ENCODE measurements at regions not wholly inside any gene's neighbourhood (a gene's known extent, or its start where the extent isn't known, plus 50 kb on each side); places are given as distances from the start of the nearest gene placed in this dataset.

- no peak for TF ChIP-seq BHLHE40 (IDR thresholded peaks at IDR 0.05; ENCODE audit: low read depth, low read length)
These were observed 284.4 kb upstream of the CDH4 start (continued) for GRCh38 chr20:60967431-60968316.

GRCh38 chr20:60968853-60969720, 283.0 kb upstream of the CDH4 start:
- POLR2A ChIA-PET (ENCODE audit: unreplicated experiment) = no interaction called here
- 77% methylated on average over 2 of the region's 7 CpGs; no CpG with 5 or more reads in 1 of the 2 experiments for WGBS, 2 experiments (ENCODE audit: extremely low coverage in 2 of 2, insufficient read length in 1 of 2)

More at GRCh38 chr20:60968853-60969720, 283.0 kb upstream of the CDH4 start:
- H3K9me1 ChIP-seq (ENCODE audit: insufficient read depth, low read length) = no peaks in the 10 kb centered on the region
- no peak overlapping the region for H2BK120ac ChIP-seq (ENCODE audit: low read depth, low read length)
- CTCF ChIA-PET = no interaction called here
- no peak overlapping the region for H3K27ac ChIP-seq (ENCODE audit: insufficient read depth, low read length)
- H3K4me1 ChIP-seq (ENCODE audit: control insufficient read depth, insufficient read depth, low read length) = no peaks in the 10 kb centered on the region
- H4K5ac ChIP-seq (ENCODE audit: low read depth, low read length) = no peak overlapping the region
- no peaks in the 10 kb centered on the region for H3K36me3 ChIP-seq (ENCODE audit: control insufficient read depth, insufficient read depth, low read length)
- no peak overlapping the region for H4K8ac ChIP-seq (ENCODE audit: low read depth in 2 of 2, low read length in 2 of 2)
- H4K91ac ChIP-seq (ENCODE audit: insufficient read depth, low read depth, low read length) = no peak overlapping the region
- H3K27me3 ChIP-seq (ENCODE audit: control insufficient read depth, insufficient read depth, low read length) = no peaks in the 10 kb centered on the region
- H3K4me2 ChIP-seq (ENCODE audit: low read depth, low read length) = no peak overlapping the region
- no peak overlapping the region for H2AFZ ChIP-seq (replicated peaks; ENCODE audit: low read length, poor library complexity)
- dilution Hi-C loops (cut with HindIII; ENCODE audit: low sequenced_read_pairs, unreplicated experiment) (no loop called here), in situ Hi-C loops (cut with MboI; ENCODE audit: low sequenced_read_pairs) (no loop called here), intact Hi-C loops (cut with micrococcal nuclease) (no loop called here)
- H2AK9ac ChIP-seq (replicated peaks; ENCODE audit: low read depth, low read length, poor library complexity) = no peak overlapping the region
- H3K14ac ChIP-seq (replicated peaks; ENCODE audit: low read depth, low read length) = no peak overlapping the region
- no peak for ATAC-seq (ENCODE audit: low read depth)
- no peak overlapping the region for H2BK5ac ChIP-seq (ENCODE audit: low read depth, low read length, poor library complexity, severe bottlenecking)
- H3K4ac ChIP-seq (ENCODE audit: low read depth, low read length) = no peak overlapping the region
- no peak overlapping the region for H3K56ac ChIP-seq (ENCODE audit: extremely low read depth, insufficient read depth, low read length)
- no peaks in the 10 kb centered on the region for H3K79me1 ChIP-seq (ENCODE audit: low read depth in 1 of 2, low read length in 2 of 2)
- H3K4me3 ChIP-seq (ENCODE audit: insufficient read depth, low read depth, low read length) = no peak overlapping the region
- H2AK5ac ChIP-seq (ENCODE audit: low read depth, low read length) = no peak overlapping the region
- H3K9me3 ChIP-seq (ENCODE audit: control insufficient read depth, insufficient read depth, low read length) = peaks cover 25% of the 10 kb centered on the region
- H2BK15ac ChIP-seq (ENCODE audit: low read depth, low read length) = no peak overlapping the region
- no TSS peak for BruUV-seq (replicated peaks)
- no peak overlapping the region for H2BK20ac ChIP-seq (ENCODE audit: low read depth, low read length)
- H3K23ac ChIP-seq (ENCODE audit: low read depth, low read length) = no peak overlapping the region
- no peak overlapping the region for H3K18ac ChIP-seq (ENCODE audit: low read depth, low read length)
- TF ChIP-seq RAD21 (IDR thresholded peaks at IDR 0.05; ENCODE audit: low read length) (no peak), RCOR1 (IDR thresholded peaks at IDR 0.05; ENCODE audit: insufficient replicate concordance, low read length) (no peak), USF2 (IDR thresholded peaks at IDR 0.05; ENCODE audit: low read depth, low read length) (no peak), RFX5 (IDR thresholded peaks at IDR 0.05; ENCODE audit: low read depth, low read length) (no peak), MAFK (IDR thresholded peaks at IDR 0.05; ENCODE audit: low read depth, low read length) (no peak), MAZ (IDR thresholded peaks at IDR 0.05; ENCODE audit: borderline replicate concordance, low read depth, low read length) (no peak)
- no peak for DNase-seq
- no peaks in the 10 kb centered on the region for H4K20me1 ChIP-seq (ENCODE audit: insufficient read depth, low read length)
- H3K9ac ChIP-seq (ENCODE audit: low read depth, low read length) = no peak overlapping the region
